Uterus (tissue), 3 donors: ENCODE measurements at regions not wholly inside any gene's neighbourhood (a gene's known extent, or its start where the extent isn't known, plus 50 kb on each side); places are given as distances from the start of the nearest gene placed in this dataset.
"Not testable (repeated sequence)": the region's sequence is repeated elsewhere in the genome, so short reads cannot be mapped to it uniquely, and the experiment has no call there.

Experiments used
- DNase-seq, 2 donors: peaks; one replicate each; pipeline ENCODE4 v3.0.0-alpha.2; 2019 to 2020
- H3K27ac ChIP-seq, 2 donors: fragments of 200-600 bp; sonication (generic); 1 replicate in 1 of 2; 2 replicates in 1 of 2; pipeline ENCODE4 v1.5.1; 2016 to 2018
- H3K27me3 ChIP-seq, 2 donors: fragments of 200-600 bp; sonication (generic); one replicate each; pipeline ENCODE4 v1.5.1; 2018 to 2019; ENCODE audit warnings: control low read depth in 1 of 2
- H3K36me3 ChIP-seq, 2 donors: fragments of 200-600 bp; sonication (generic); one replicate each; pipeline ENCODE4 v1.5.1; 2019; ENCODE audit warnings: control low read depth in 1 of 2
- H3K4me1 ChIP-seq, 2 donors: fragments of 200-600 bp; sonication (generic); one replicate each; pipeline ENCODE4 v1.5.1; 2018 to 2019; ENCODE audit warnings: control low read depth in 1 of 2
- H3K4me3 ChIP-seq, 2 donors: fragments of 200-600 bp; sonication (generic); 1 replicate in 1 of 2; 2 replicates in 1 of 2; pipeline ENCODE4 v1.5.1; 2018 to 2019; ENCODE audit warnings: mild to moderate bottlenecking in 1 of 2
- H3K9me3 ChIP-seq, 2 donors: fragments of 200-600 bp; sonication (generic); one replicate each; pipeline ENCODE4 v1.5.1; 2019; ENCODE audit warnings: control low read depth in 1 of 2
- CTCF ChIP-seq, 4 experiments: fragments of 200-600 bp in 2 of 4; fragments of 450-650 bp in 2 of 4; sonication (generic) in 2 of 4; IDR thresholded peaks; one replicate each; pipeline ENCODE4 v1.5.1; 2016 to 2019; ENCODE audit warnings: antibody characterized with exemption in 4 of 4, mild to moderate bottlenecking in 2 of 4, moderate library complexity in 1 of 4
- POLR2A ChIP-seq, 2 donors: fragments of 450-650 bp; IDR thresholded peaks; one replicate each; pipeline ENCODE4 v1.6.1; 2016; ENCODE audit warnings: antibody characterized with exemption in 2 of 2, mild to moderate bottlenecking in 1 of 2, moderate library complexity in 1 of 2
- intact Hi-C: fragments of 100-400 bp; cut with DNase I; formaldehyde crosslinking; loops from one replicate; pipeline ENCODE4 v1.15.1; 2023; ENCODE audit warnings: low total_unique reads
- donor health status: DM: yes; HTN: yes; CAD: no.

DNA sequence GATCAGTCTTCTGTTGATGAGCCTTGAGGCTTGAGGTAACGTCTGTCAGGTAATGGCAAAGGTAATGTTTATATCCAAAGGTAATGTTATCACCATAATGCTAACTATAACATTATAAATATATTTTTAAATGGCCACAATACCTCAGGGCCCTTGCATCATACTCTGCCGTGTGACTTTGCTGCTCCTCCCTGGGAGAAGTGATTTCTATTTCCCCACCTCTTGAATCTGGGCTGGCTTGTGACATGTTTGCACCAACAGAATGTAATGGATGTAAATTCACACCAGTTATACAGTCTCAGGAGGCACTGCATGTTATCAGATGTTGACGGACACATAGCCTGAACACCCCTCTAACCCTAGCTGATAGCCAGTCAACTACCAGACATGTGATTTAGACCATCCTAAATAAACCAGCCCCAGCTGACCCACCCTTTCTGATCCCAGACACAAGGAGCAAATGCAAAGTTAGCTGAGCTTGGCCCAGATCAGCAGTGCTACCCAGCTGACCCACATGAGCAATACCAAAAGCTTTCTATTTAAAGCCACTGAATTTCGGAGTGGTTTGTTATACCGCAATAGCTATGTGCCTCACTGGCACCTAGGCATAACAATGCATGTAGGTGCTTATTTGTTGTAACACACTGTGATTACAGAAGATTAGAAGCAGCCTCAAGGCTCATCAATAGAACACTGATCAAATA is 93.8 kb upstream of the SIRPA start:
- Histone ChIP-seq H3K9me3 (no peaks in the 10 kb centered on the region), H3K27ac (no peak overlapping the region), H3K4me1 (peaks cover 0 to 13% of the 10 kb centered on the region in 2 donors), H3K36me3 (no peaks in the 10 kb centered on the region), H3K27me3 (no peaks in the 10 kb centered on the region), H3K4me3 (no peak overlapping the region)
- TF ChIP-seq CTCF (IDR thresholded peaks at IDR 0.05): no peak
- no peak for TF ChIP-seq POLR2A (IDR thresholded peaks at IDR 0.05)
- intact Hi-C loops: no loop called here
- DNase-seq: no peak

DNA sequence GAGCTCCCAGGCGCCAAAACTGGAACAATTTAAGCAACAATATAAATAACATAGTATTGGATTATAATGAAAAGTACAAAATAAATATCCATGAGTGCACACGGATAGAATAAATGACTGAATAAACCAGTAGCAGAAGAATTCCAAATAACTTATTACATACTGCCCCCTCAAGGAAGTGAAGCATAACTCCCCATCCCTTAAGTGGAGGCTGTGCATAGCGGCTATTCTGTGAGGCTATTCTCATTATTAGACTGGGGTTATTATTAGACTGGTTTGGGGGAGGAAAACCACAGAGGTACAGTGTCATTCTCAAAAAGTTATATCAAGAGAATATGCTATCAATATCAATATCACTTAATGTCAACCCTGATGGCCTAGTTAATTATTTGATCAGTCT is 94.4 kb upstream of the SIRPA start:
- TF ChIP-seq POLR2A (IDR thresholded peaks at IDR 0.05) (no peak), CTCF (IDR thresholded peaks at IDR 0.05) (no peak)
- no peak overlapping the region for H3K4me3 ChIP-seq
- no peak for DNase-seq
- H3K9me3 ChIP-seq: no peaks in the 10 kb centered on the region
- H3K4me1 ChIP-seq: peaks cover 0 to 13% of the 10 kb centered on the region in 2 donors
- H3K36me3 ChIP-seq: no peaks in the 10 kb centered on the region
- H3K27ac ChIP-seq: no peak overlapping the region
- intact Hi-C loops: no loop called here
- no peaks in the 10 kb centered on the region for H3K27me3 ChIP-seq

DNA sequence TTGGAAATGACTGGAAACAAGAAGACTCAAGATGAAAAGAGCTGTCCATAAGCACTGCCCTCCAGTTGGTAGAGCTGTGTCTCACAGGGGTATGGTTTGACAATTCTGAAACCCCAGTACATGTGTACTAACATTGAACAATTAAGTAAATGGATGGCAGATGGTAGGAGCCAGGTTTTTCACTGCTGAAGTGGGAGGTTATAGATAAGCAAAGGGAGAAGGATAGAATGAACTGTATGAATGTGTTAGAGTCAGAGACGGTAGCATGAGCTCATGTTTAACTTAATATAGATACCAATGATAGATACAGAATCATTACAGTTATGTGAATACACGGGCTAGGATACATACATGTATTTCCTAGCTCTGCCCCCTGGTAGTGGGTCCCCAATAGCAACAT is 95.0 kb upstream of the SIRPA start:
- no peak overlapping the region for H3K27ac ChIP-seq
- no peak overlapping the region for H3K4me3 ChIP-seq
- no peaks in the 10 kb centered on the region for H3K9me3 ChIP-seq
- H3K27me3 ChIP-seq: no peaks in the 10 kb centered on the region
- peaks cover 0 to 13% of the 10 kb centered on the region in 2 donors for H3K4me1 ChIP-seq
- intact Hi-C loops: no loop called here
- DNase-seq: no peak
- TF ChIP-seq CTCF (IDR thresholded peaks at IDR 0.05) (no peak), POLR2A (IDR thresholded peaks at IDR 0.05) (no peak)
- no peaks in the 10 kb centered on the region for H3K36me3 ChIP-seq

DNA sequence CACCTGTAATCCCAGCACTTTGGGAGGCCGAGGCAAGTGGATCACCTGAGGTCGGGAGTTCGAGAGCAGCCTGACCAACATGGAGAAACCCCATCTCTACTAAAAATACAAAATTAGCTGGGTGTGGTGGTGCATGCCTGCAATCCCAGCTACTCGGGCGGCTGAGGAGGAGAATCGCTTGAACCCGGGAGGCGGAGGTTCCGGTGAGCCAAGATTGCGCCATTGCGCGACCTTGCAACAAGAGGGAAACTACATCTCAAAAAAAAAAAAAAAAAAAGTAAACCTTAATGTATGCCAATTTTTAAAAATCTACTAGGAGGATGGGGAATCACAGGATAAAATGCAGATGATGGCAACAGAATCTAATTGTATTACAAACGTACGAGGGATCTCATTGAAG is 95.5 kb upstream of the SIRPA start:
- DNase-seq, H3K4me3 ChIP-seq, H3K9me3 ChIP-seq, H3K27ac ChIP-seq, intact Hi-C loops, H3K27me3 ChIP-seq, H3K36me3 ChIP-seq: not testable (repeated sequence)
- H3K4me1 ChIP-seq: peaks cover 0 to 13% of the 10 kb centered on the region in 2 donors

GRCh38 chr20:1798982-1799381 is 96.2 kb upstream of the SIRPA start:
- H3K27me3 ChIP-seq: no peaks in the 10 kb centered on the region
- H3K9me3 ChIP-seq: no peaks in the 10 kb centered on the region
- TF ChIP-seq POLR2A (IDR thresholded peaks at IDR 0.05): no peak
- TF ChIP-seq CTCF (IDR thresholded peaks at IDR 0.05): no peak
- H3K4me3 ChIP-seq: no peak overlapping the region
- H3K27ac ChIP-seq: no peak overlapping the region
- intact Hi-C loops: no loop called here
- peaks cover 0 to 13% of the 10 kb centered on the region in 2 donors for H3K4me1 ChIP-seq
- DNase-seq: no peak
- H3K36me3 ChIP-seq: no peaks in the 10 kb centered on the region

- TF ChIP-seq POLR2A (IDR thresholded peaks at IDR 0.05): no peak
- TF ChIP-seq CTCF (IDR thresholded peaks at IDR 0.05): no peak
- intact Hi-C loops: no loop called here
- H3K27ac ChIP-seq: no peak overlapping the region
- no peak overlapping the region for H3K4me3 ChIP-seq
- no peak for DNase-seq
- H3K4me1 ChIP-seq: no peaks in the 10 kb centered on the region
- H3K9me3 ChIP-seq: no peaks in the 10 kb centered on the region
- no peaks in the 10 kb centered on the region for H3K36me3 ChIP-seq
- no peaks in the 10 kb centered on the region for H3K27me3 ChIP-seq
Observed at GRCh38 chr20:1793821-1794220, 101.4 kb upstream of the SIRPA start.
